Umbilical cord (tissue), 1 donor: ENCODE measurements at regions not wholly inside any gene's neighbourhood (a gene's known extent, or its start where the extent isn't known, plus 50 kb on each side); places are given as distances from the start of the nearest gene placed in this dataset.
A peak's percentile ranks its signal among the peaks of the same experiment; 100 is the strongest.
"Not testable (repeated sequence)": the region's sequence is repeated elsewhere in the genome, so short reads cannot be mapped to it uniquely, and the experiment has no call there.

Experiments used
- DNase-seq: peaks from one replicate; pipeline ENCODE4 v3.0.0-alpha.2; 2015; ENCODE audit warnings: low spot score

DNA sequence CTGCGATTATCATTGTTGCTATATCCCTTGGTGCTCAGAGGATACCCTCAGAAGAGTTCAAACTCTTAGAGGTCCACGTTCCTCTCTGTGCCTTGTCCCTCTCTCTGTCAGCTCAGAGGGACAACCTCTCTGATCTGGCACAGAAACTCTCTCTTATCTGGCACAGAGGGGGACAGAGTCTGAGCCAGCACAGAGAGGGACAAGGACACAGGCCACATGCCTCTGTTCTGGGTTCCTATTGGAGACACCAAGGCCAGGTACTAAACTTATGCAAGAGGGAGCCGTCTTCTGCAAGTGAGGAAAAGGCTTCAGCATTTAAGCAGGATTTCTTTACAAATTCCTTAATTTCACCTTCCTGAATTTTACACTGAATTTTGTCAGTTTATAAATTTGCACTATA lies 565.2 kb downstream of the TOX3 start:
- DNase-seq = no peak

DNA sequence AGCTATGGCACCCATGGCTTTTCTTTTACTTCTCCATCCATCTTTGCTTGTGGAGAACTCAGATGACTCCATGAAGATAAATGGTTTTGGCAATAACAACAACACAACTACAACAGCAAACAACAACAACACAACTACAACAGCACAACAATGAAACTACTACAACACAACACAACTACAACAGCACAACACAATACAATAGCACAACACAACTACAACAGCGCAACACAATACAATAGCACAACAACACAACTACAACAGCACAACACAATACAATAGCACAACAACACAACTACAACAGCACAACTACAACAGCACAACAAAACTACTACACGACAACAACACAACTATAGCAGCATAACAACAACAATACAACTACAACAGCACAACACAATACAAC lies 569.4 kb downstream of the TOX3 start:
- not testable (repeated sequence) for DNase-seq

DNA sequence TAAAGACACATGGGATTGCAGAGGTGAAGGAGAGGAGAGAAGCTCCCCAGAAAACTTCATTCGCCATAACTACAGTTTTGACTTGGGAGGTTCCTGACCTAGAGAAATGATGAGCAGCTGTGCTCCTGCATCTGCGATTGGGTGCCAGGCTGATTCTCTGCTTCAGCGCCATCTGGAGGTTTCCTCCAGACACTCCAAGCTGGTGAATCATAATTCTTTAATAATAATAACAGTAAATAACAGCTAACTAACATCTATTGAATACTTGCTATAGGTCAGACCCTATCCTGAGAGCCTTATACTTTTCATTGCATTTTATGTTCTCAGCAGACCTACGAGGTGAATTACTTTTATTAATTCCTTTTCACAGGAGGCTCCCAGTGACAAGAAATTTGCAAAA lies 575.8 kb downstream of the TOX3 start:
- no peak for DNase-seq

DNA sequence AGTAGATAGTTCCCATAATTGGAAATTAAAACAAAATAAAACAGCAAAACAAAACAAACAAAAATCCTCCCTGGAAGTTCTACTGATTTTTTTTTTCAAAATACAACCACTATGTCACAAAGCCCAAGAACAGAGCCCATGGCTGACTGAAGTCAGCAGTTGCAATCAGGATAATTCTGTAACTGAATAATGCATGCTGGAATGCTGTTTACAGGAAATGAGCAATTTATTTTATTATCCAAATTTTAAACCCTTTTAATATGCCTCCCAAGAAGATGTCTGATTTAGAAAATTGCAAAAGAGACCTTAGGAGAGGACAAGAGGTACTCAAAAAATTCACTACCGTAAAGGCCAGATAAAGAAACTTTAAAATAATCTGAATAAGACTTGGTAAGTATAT lies 578.2 kb downstream of the TOX3 start:
- DNase-seq = no peak

DNA sequence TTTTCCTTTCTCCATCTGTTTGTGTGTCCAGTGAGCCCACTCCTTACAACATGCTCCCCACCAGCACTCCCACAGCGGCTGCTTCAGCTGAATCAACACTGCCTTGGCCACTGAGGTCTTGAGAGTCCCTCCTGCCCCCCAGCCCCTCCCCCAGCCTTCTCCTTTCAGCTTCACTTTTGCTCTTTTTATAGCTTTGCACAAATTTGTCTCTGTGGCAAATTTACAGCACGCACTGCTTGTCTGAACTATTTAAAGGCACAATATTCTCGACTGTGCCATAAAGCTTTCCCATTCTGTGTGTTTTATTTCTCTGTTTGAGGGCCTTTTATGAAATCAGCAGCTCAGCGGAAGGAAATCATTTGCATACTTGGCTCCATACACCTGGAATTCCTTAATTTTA lies 579.3 kb downstream of the TOX3 start:
- no peak for DNase-seq

DNA sequence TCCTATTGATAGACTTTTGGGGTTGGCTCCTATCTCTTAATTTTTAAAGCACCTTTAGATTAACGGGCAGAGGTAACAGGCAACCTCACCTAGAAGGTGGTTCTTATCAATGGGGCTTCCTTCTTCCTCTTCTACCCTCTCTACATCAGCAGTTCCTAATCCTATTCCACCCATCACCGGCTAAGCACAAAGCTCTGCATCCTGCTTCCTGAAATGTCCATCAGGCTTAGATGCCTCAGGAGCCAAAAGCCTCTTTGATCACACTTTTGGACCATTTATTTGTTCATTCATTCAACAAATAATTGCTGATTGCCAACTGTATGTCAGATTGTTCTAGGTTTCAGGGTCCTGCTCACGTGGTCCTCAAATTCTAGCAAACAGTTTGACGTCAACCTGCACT lies 586.0 kb downstream of the TOX3 start:
- no peak for DNase-seq

DNA sequence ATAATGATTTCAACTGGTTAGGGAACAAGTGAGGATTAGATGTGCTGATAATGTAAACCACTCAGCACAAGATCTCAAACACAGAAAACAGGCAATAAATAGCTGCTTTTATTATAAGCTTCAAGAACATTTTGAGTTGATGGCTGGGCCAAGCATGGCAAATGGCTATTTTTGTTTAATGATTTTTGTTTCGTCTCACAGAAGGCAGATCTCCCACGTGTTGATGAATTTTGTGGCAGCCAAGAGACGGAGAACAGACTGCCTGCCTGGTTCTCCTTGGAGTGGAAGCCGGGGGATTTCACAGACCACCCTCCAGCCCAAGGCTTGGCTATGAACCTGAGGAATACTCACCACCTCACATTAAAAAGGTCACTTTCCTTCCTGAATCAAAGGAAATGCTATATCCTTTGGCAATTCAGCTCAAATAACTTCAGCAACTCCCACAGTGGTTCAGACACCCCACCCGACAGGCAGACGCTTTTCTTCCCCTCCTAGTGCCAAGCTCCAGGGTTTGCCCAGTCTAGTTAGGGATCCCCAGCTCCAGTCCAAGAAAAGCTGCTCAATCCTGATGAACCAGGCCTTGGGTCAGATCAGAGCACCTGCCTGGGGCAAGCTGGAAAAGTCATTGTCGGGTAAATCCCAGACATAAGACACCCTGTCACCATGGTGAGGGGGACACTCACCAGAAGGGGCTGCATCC lies 593.5 kb downstream of the TOX3 start:
- DNase-seq = no peak

DNA sequence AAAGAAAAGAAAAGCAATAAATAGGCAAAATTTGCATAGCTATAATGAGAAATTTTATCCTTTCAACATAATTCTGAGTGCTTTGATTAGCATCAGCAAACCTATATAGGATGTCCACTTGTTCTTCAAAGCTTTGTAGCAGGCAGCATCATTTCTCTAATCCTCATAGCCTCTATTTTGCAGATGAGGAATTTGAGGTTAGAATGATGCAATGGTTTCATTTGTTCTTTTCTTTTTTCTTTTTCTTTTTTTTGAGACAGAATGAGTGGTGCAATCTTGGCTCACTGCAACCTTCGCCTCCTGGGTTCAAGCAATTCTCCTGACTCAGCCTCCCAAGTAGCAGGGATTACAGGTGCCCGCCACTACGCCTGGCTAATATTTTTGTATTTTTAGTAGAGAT lies 594.4 kb downstream of the TOX3 start:
- DNase-seq = no peak

DNA sequence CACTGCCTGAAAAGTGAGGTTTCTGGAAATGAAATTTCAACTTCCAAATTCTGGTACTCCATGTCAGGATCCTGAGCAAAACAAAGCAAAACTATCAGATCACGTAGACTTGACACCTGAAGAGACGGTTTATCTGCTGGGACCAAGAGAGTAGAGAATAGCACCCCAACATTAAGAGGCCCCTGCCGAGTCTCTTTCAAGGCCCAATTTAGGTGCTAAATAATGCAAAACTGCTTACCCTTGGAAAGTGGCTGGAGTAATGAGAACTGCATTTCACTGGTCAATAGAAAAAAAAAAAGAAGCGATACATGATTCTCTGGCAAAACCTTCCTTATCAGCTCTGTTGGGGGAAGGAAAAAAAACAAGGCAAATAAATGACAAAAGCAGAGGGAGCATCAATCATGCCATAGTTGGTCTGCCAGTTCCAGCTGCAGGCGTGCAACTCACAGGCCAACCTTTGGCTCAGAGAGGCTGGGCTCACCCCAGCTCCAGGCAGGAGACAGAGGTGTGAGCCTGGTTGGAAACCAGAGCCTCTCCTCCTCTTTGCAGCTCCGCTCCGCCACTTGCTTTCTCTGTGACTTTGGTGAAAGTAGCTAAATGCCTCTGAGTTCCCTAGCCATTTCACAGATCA lies 595.2 kb downstream of the TOX3 start:
- no peak for DNase-seq

DNA sequence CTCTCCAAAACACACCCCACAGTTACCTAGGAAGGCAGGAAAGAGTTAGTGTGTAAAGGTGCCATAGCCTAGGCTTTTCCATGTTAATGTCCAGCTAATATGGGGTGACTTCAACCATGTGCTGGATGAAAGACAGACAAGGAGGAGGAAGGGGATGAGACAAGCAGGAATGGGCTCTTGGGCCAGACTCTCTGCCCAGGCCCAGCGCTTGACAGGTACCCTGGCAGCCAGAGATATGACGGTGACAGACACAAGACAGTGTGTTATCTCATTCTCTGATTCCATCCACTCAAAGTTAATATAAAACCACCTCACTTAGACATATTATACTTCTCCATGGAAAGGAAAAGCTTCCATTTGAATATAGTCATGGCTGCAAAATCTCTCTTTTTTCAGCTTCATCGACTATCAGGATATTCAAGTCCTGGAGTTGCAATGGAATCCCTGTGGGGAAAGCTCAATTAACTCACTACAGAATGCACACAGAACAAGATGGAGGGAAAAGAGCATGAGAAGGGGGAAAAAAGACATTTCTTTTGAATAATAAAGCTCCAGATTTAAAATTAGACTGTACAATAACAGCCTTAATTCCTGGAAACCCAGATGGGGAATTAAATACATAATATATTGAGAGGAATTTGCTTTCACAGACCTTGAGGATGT lies 596.7 kb downstream of the TOX3 start:
- no peak for DNase-seq

DNA sequence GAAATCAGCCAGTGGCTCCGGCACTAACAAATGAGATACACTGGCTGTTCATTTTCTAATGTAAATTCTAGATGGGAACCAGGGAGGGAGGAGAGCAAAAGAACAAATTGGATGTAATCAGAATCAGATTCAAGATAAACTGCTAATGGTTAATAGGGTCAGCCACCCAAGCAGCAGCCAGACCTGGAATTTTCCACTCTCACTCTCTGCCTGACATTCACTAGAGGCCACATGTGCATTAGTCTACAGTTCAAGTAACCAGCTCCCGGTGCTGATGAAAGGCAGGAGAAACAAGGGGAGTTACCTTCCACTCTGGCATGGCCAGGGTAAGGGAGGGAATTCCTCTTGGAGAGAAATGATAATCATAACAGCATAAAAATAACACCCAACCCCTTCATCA lies 597.7 kb downstream of the TOX3 start:
- DNase-seq = no peak

DNA sequence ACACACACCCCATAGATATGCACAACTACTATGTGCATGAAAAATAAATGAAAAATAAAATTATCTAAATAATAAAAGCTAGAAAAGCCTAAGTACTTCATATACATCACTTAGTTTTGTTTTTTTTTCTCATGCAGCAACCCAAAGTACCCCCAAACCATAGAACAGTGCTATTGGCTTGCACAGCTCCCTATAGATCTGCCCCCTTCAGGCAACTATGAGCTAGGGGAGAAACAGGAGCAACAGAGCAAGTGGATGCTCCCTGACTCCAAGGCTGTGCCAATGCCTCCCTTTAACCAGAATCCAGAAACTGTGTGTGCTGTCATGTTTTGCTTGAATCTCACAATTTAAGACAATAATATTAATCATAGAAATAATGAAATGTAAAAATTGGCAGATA lies 605.5 kb downstream of the TOX3 start:
- no peak for DNase-seq

DNA sequence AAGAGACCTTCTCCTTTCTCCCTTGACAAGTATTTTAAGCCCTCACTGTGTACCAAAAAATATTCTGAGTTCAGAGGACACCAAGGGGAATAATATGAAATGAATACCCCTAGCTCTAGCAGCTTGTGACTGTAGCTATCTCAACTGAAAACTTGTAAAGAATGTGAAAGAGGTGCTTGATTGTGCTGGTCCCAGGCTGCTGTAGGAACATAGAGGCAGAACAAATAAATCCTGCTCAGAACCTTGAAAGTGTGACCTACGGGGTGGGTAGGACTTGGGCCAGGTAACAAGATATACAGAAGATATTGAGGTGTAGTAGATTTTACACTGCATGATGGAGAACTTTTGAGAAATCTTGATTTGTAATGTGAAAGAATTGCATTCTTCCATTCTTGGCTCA lies 606.8 kb downstream of the TOX3 start:
- DNase-seq = no peak

DNA sequence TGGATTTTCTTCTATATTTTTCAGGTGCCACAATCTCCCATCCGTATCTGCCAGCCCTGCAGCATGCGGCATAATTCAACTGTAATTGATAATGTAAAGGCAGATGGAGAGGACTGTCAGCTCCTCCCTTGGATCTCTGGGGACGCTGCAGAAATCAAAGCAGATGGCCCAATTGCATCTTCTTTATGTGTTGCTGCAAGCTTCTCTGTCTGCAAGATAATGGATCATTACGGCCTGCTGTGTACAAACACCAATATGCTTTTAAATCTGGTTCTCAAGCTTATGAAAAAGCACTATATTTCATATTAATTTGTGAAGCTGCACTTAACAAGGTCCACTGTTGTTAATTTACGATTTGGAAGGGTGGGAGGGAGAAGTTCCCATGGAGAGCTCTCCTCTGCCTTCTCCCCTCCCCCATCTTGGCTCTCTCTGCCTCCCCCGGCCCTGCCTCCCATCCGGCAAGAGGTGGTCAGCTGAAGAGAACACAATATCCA lies 607.5 kb downstream of the TOX3 start:
- no peak for DNase-seq

DNA sequence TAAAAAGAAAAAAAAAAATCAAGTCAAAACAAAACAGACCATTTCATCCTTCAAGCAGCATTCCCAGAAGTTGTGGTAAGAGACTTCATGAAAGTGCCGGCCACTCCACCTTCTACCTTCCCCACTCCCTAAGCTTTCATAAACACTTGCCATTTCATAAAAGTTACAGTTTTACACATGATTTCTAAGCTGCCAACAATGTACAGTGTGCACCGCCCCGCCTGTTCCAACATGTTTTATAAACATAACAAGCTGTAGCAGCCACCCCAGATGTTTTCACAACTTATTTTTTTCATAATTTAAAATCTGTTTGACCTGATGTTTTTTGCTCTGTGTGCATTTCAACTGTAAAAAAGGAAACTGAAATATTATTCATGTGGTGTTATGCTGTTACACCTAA lies 608.1 kb downstream of the TOX3 start:
- peak; percentile 1 for DNase-seq

DNA sequence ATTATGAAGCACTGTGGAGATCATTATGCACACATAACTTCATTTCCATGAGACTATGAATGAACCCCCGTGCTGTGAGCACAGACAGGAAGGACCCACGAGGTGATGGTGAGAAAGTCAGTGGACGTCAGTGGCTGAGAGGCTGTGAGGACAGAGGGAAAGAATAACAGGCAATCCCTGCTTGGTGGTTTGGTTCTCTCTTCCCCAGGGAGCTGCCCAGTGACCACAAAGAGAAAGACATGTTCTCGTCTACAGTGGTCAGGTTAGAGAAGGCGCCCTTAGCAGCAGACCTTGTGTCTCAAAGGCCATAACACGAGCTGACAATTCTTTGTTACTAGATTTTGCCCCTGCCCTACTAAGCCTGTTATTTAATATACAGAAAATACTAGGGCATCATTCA lies 609.2 kb downstream of the TOX3 start:
- no peak for DNase-seq

DNA sequence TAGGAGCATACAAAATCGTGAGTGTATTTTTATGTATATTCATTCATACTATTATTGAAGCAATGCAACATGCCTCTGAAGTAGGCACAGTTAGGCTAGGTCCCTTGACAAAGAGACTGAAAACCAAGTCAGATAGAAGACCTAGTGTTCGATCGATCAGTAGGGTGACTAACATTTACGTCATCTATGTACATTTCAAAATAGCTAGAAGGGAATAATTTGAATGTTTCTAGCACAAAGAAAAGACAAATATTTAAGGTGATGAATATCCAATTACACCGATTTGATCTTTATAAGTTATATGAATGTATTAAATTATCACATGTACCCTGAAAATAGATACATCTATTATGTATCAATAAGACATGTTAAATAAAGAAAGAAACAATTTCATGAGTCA lies 610.1 kb downstream of the TOX3 start:
- no peak for DNase-seq

DNA sequence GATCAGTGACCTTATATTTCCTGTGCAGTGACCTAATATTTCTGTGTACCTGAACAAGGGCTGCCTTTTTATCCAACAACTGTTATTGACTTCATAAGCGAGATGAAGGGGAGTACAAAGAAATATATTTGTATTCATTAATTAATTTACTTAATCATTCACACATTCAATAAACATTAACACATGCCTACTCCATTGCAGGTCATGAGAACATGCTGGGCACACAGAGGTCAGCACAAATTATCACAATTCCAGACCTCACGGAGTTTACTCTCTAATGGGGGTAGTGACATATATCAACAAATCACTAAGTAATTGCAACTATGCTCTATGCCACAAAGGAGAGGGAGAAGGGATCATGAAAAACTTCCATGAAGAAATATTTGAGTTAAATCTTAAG lies 614.6 kb downstream of the TOX3 start:
- no peak for DNase-seq

DNA sequence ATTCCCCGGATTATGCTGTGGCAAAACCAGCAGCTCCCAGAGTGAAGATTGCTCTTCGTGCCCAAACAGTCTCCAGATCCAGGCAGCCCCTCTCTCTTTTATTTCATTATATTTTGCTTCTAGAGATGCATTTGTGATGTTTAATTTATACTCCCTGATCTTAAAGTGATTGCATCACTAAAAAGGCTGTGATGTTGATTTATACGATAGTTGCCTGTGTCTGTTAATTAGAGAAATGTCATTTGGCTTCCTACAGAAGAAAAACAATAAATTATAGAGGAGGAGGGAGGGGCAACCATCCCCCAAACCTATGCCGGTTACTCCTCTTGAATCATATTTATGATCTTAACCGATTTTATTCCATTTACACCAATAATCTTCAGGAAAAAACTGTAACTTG lies 615.3 kb downstream of the TOX3 start:
- no peak for DNase-seq

DNA sequence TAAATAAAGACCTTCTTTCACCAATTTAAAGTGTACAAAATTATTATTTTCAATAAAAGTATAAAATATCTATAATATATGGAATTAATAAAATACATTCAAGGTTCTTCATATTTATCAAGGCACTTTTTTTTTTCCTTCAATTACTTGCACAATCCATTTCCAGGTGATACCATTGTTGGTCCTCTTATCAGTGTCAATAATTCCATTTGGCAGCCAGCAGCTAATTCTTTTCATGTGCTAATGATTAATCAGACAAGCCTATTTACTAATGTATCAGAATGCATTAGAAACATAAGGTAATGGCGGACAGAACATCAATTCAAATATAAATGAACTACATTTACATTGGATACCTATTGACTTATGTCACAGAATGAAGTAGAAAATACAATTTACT lies 622.2 kb downstream of the TOX3 start:
- DNase-seq = no peak

DNA sequence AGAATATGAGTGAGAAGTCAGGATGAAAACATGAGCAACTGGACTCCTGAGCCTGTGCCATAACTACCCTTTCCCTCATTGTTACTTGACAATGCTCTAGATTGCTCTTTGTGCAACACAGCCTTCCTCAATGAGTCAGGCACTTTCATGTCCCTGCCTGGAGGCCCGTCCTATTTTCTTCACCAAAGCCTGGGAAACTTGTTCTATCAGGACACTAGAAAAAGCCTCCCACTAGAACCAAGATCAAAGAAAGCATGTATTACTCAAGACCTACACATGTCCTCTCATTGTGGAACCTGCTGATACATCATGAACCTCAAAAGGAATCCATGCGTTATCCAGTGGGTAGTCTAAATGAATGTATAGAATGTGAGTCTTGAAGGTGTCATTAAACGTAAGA lies 624.5 kb downstream of the TOX3 start:
- DNase-seq = no peak

DNA sequence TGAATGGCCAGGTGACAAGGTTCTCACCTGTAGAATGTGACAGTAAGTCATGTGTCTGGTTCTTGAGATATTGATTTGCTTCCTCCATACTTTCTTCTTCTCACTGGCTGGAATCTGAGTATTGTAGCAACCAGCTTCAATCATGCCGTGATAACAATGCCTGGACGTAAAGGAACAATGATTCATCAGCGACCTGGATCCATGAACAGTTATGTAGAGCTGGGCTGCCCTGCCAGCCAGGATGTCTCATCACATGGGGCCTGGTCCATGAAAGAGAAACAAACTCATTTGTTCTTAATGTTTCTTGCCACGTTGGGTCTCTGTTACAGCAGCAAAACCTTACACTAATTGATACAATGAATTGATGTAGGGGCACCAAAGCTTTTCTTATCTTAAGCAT lies 627.2 kb downstream of the TOX3 start:
- DNase-seq = no peak

DNA sequence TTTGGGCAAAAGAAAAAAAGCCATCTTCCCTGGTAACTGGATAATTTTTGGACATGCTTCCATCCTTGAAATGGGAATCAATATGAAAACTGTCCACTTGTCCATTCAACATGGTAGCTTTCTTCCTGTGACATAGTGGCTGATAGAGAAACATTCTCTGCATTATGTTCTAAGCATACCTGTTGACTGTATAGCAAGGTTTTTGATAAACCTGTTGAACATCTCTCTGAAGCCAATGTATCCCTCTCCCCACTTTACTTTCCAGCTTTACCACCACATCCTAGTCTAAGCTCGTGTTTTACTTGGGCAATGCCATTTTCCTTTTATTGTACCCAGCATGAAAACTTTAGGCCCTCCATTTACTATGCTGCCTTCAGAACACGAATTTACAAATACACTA lies 630.1 kb downstream of the TOX3 start:
- DNase-seq = no peak
